Calu3 (cell line): ENCODE measurements at regions not wholly inside any gene's neighbourhood (a gene's known extent, or its start where the extent isn't known, plus 50 kb on each side); places are given as distances from the start of the nearest gene placed in this dataset.

Source experiments
- BruUV-seq: library from RNA; stranded (reverse); fragments of 400-500 nt; replicated peaks from 2 replicates; lab custom pipeline; 2021; lab: Mats Ljungman, UMichigan
- CTCF ChIA-PET: fragments of 300-600 bp; sonication (Branson Sonifier 250); formaldehyde crosslinking; loops from one replicate; lab custom pipeline; 2022; ENCODE audit warnings: antibody characterized with exemption; lab: Charles Lee
- DNase-seq: peaks from one replicate; pipeline ENCODE4 v3.0.0; 2022
- H3K27ac Mint-ChIP-seq: one replicate; pipeline ENCODE4 v1.8.0; 2022; ENCODE audit warnings: mixed read lengths; ENCODE audit not compliant: unreplicated experiment
- H3K27me3 Mint-ChIP-seq: one replicate; pipeline ENCODE4 v1.8.0; 2022; ENCODE audit warnings: mixed read lengths; ENCODE audit not compliant: unreplicated experiment
- H3K36me3 Mint-ChIP-seq: one replicate; pipeline ENCODE4 v1.8.0; 2022; ENCODE audit warnings: mild to moderate bottlenecking, moderate library complexity, mixed read lengths; ENCODE audit not compliant: insufficient read depth, unreplicated experiment
- H3K4me1 Mint-ChIP-seq: one replicate; pipeline ENCODE4 v1.8.0; 2022; ENCODE audit warnings: mild to moderate bottlenecking, low read depth, mixed read lengths; ENCODE audit not compliant: unreplicated experiment
- H3K4me3 Mint-ChIP-seq: one replicate; pipeline ENCODE4 v1.8.0; 2022; ENCODE audit warnings: mild to moderate bottlenecking, low read depth, moderate library complexity, mixed read lengths; ENCODE audit not compliant: unreplicated experiment
- H3K9me3 Mint-ChIP-seq: one replicate; pipeline ENCODE4 v1.8.0; 2022; ENCODE audit warnings: low read depth, mixed read lengths; ENCODE audit not compliant: unreplicated experiment
- CTCF ChIP-seq: fragments of 200-600 bp; IDR thresholded peaks from one replicate; pipeline ENCODE4 v1.8.0; 2022; ENCODE audit warnings: antibody characterized with exemption; ENCODE audit not compliant: unreplicated experiment
- intact Hi-C: fragments of 100-400 bp; cut with micrococcal nuclease; formaldehyde crosslinking; loops from one replicate; pipeline ENCODE4 v1.10.0; 2022; ENCODE audit not compliant: unreplicated experiment

- no TSS peak for BruUV-seq
- H3K36me3 Mint-ChIP-seq, result no peaks in the 10 kb centered on the region
- intact Hi-C loops, result no loop called here
- no peak overlapping the region for H3K4me3 Mint-ChIP-seq
- no peaks in the 10 kb centered on the region for H3K4me1 Mint-ChIP-seq
- no peak for DNase-seq
- no peaks in the 10 kb centered on the region for H3K27me3 Mint-ChIP-seq
- CTCF ChIA-PET, result no interaction called here
- no peak for TF ChIP-seq CTCF
- no peak overlapping the region for H3K27ac Mint-ChIP-seq
- no peaks in the 10 kb centered on the region for H3K9me3 Mint-ChIP-seq
These were observed 563.5 kb upstream of the SPRY2 start for GRCh38 chr13:80904386-80904785.

DNA sequence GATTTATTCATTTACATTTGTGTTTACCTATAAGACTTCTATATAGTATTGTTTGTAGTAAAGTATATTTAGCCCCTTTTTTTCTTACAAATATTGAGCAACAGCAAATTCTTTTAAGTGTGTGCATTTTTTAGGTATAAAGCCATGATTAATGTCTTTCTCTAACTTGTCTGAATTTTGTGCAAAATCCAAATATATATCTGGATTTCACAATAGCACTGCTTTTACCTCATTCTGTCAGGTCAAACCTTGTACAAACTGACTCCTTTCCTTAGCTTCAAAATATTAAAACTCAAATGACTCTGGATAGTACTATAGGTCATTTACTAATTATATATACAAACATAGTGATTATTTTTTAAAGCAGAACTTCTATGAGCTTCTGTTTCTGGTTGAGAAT, 563.0 kb upstream of the SPRY2 start:
- Mint-ChIP-seq H3K27me3 (no peaks in the 10 kb centered on the region), H3K27ac (no peak overlapping the region), H3K4me3 (no peak overlapping the region), H3K9me3 (no peaks in the 10 kb centered on the region), H3K36me3 (no peaks in the 10 kb centered on the region), H3K4me1 (no peaks in the 10 kb centered on the region)
- BruUV-seq, result no TSS peak
- no peak for DNase-seq
- TF ChIP-seq CTCF, result no peak
- intact Hi-C loops, result no loop called here
- CTCF ChIA-PET, result no interaction called here

DNA sequence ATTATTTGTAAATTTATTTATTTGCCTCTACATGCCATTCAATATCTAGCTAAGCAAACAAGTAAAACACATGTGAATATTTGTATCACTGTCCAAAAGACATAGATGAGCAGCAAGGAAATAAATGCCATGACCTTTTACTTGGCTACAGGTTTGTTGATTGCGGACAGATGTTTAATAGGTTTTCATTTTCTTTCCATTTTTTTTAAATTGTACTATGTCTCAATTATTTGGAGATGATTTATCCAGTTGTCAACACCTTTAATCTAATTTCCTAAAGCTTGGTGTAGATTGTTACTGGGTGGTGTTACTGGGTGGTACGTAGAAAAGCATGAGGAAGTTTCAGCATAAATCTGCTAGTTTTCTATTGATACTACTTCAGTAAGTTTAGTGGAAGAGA, 560.6 kb upstream of the SPRY2 start:
- no TSS peak for BruUV-seq
- H3K27ac Mint-ChIP-seq, result no peak overlapping the region

DNA sequence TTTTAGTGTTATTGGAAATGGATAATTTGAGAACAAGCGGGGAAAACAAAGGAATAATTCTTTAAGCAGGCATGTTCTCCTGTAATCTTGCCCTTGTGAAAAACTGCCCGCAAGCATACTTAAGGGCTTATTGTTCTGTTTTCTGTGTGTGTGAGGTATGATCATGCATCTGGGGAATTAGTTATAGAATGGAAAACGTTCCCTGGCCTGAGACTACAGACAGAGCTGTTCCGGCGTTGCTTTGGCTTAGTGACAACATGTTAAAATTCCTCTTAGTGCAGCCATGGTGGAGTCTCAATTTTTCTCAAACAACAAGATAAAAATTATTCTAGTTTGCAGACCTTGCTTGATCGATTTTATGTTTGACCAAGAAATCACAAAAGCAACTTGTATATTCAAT, 560.2 kb upstream of the SPRY2 start:
- Mint-ChIP-seq H3K27ac (no peak overlapping the region), H3K4me3 (no peak overlapping the region), H3K4me1 (no peaks in the 10 kb centered on the region), H3K27me3 (no peaks in the 10 kb centered on the region), H3K9me3 (no peaks in the 10 kb centered on the region), H3K36me3 (no peaks in the 10 kb centered on the region)
- BruUV-seq, result no TSS peak
- TF ChIP-seq CTCF, result no peak
- CTCF ChIA-PET, result no interaction called here
- no peak for DNase-seq
- intact Hi-C loops, result no loop called here

More for the DNA sequence above, 560.6 kb upstream of the SPRY2 start:
- CTCF ChIA-PET, result no interaction called here
- Mint-ChIP-seq H3K27me3 (no peaks in the 10 kb centered on the region), H3K36me3 (no peaks in the 10 kb centered on the region), H3K4me1 (no peaks in the 10 kb centered on the region), H3K4me3 (no peak overlapping the region), H3K9me3 (no peaks in the 10 kb centered on the region)
- TF ChIP-seq CTCF, result no peak
- intact Hi-C loops, result no loop called here
- DNase-seq, result no peak
